ENCODE measurements at regions not wholly inside any gene's neighbourhood (a gene's known extent, or its start where the extent isn't known, plus 50 kb on each side); places are given as distances from the start of the nearest gene placed in this dataset.

DNA sequence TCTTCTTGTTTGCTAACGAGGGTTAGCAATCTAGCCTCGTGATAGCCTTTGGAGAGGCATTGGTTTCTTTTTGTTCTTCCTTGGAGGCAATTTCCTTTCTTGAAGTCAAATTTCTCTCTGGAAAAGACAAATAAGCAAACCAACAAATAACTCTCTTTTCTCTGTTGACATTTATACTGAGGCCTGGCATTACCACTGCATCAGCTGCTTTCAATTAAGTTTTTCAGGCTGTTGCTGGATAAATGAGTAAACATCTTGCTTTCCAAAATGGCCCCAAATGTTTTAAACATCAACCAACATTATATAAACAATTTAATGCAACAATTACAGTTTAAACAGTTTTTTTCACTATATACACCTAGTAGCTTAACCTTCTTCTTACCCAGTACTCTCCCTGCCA is 264.4 kb downstream of the HTR1A start:
- TF ChIP-seq CTCF (conservative IDR thresholded peaks at IDR 0.05; ENCODE audit: low read depth, low read length): no peak
- DNase-seq (ENCODE audit: low read depth): no peak

GRCh38 chr5:63690546-63690945 is 271.7 kb downstream of the HTR1A start:
- no peak for DNase-seq (ENCODE audit: low read depth)
- no peak overlapping the region for H3K4me3 ChIP-seq (ENCODE audit: low read depth, low read length)
- no peak for TF ChIP-seq CTCF (conservative IDR thresholded peaks at IDR 0.05; ENCODE audit: low read depth, low read length)

More for the DNA sequence above, 264.4 kb downstream of the HTR1A start:
- no peak overlapping the region for H3K4me3 ChIP-seq (ENCODE audit: low read depth, low read length)

DNA sequence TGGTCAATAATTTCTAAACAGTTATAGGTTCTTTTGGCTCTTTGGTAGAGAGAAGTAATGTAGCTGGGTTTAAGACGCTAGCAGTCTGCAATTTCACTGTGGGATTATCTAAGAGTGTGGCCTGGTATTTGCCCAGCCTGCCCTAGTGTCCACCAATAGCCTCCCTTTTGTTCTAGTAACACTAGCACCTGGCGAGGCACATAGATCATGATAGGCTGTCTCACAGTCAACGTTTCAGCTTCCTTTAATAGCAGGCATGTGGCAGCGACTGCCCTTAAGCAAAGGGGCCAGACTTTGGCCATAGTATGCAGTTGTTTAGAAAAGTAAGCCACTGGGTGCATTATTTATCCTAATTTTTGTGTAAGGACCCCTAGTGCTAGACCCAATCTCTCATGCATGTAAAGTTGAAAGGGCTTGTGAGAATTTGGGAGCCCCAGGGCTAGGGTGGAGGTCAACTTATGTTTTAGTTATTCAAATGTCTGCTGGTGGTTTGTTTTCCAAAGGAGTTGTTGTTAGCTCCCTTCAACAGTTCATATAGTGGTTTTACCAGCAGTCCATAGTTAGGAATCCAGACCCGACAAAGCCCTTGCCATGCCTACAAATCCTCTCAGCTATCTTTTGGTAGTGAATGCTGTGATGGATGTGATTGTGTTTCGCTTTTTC is 274.3 kb downstream of the HTR1A start:
- no peak for DNase-seq (ENCODE audit: low read depth)
- no peak for TF ChIP-seq CTCF (conservative IDR thresholded peaks at IDR 0.05; ENCODE audit: low read depth, low read length)
- H3K4me3 ChIP-seq (ENCODE audit: low read depth, low read length): no peak overlapping the region

GRCh38 chr5:63686938-63687337 is 275.3 kb downstream of the HTR1A start:
- TF ChIP-seq CTCF (conservative IDR thresholded peaks at IDR 0.05; ENCODE audit: low read depth, low read length): no peak
- no peak for DNase-seq (ENCODE audit: low read depth)
- no peak overlapping the region for H3K4me3 ChIP-seq (ENCODE audit: low read depth, low read length)

GRCh38 chr5:63686181-63686580 is 276.1 kb downstream of the HTR1A start:
- no peak overlapping the region for H3K4me3 ChIP-seq (ENCODE audit: low read depth, low read length)
- no peak for TF ChIP-seq CTCF (conservative IDR thresholded peaks at IDR 0.05; ENCODE audit: low read depth, low read length)
- DNase-seq (ENCODE audit: low read depth): no peak

GRCh38 chr5:63685454-63685853 is 276.8 kb downstream of the HTR1A start:
- no peak for TF ChIP-seq CTCF (conservative IDR thresholded peaks at IDR 0.05; ENCODE audit: low read depth, low read length)
- no peak overlapping the region for H3K4me3 ChIP-seq (ENCODE audit: low read depth, low read length)
- DNase-seq (ENCODE audit: low read depth): no peak

- TF ChIP-seq CTCF (conservative IDR thresholded peaks at IDR 0.05; ENCODE audit: low read depth, low read length): no peak
- no peak for DNase-seq (ENCODE audit: low read depth)
- no peak overlapping the region for H3K4me3 ChIP-seq (ENCODE audit: low read depth, low read length)
These were observed 287.4 kb downstream of the HTR1A start for GRCh38 chr5:63674881-63675280.

All from epithelial cell of proximal tubule (primary cell).